HepG2 (cell line): ENCODE measurements at regions not wholly inside any gene's neighbourhood (a gene's known extent, or its start where the extent isn't known, plus 50 kb on each side); places are given as distances from the start of the nearest gene placed in this dataset.

ENCODE experiments used
- ZNF644 ChIP-seq: IDR thresholded peaks from 2 replicates; pipeline ENCODE4 v1.6.1; 2016; ENCODE audit warnings: low read depth
- ZNF770 ChIP-seq: sonication (generic); formaldehyde crosslinking; IDR thresholded peaks from 2 replicates; pipeline ENCODE4 v1.5.0; 2020; ENCODE audit warnings: mild to moderate bottlenecking, missing genetic modification reagents
- ZSCAN5A ChIP-seq: sonication (generic); formaldehyde crosslinking; IDR thresholded peaks from 2 replicates; pipeline ENCODE4 v1.8.0; 2022; ENCODE audit warnings: mild to moderate bottlenecking, missing genetic modification reagents, borderline replicate concordance
- TF ChIP-seq, protein P1 (sequence below): sonication (generic); formaldehyde crosslinking; IDR thresholded peaks from 2 replicates; pipeline ENCODE4 v1.4.0; 2020; ENCODE audit warnings: missing genetic modification reagents

- TF ChIP-seq, protein P1, sequence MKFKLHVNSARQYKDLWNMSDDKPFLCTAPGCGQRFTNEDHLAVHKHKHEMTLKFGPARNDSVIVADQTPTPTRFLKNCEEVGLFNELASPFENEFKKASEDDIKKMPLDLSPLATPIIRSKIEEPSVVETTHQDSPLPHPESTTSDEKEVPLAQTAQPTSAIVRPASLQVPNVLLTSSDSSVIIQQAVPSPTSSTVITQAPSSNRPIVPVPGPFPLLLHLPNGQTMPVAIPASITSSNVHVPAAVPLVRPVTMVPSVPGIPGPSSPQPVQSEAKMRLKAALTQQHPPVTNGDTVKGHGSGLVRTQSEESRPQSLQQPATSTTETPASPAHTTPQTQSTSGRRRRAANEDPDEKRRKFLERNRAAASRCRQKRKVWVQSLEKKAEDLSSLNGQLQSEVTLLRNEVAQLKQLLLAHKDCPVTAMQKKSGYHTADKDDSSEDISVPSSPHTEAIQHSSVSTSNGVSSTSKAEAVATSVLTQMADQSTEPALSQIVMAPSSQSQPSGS = peak; percentile 77; the same call in 1 of the 2 replicates
- TF ChIP-seq ZNF644 (CRISPR knock-in tag) = 0 out of 2 replicates have a peak, but pooled peaks have one; percentile 33
- no peak for TF ChIP-seq ZNF770 (CRISPR knock-in tag)
- no peak for TF ChIP-seq ZSCAN5A (CRISPR knock-in tag)
Observed at GRCh38 chr5:119302916-119303897, 52.6 kb upstream of the TNFAIP8 start (continued).
